Dermis blood vessel endothelial cell (primary cell): ENCODE measurements at regions not wholly inside any gene's neighbourhood (a gene's known extent, or its start where the extent isn't known, plus 50 kb on each side); places are given as distances from the start of the nearest gene placed in this dataset.
"Not testable (repeated sequence)": the region's sequence is repeated elsewhere in the genome, so short reads cannot be mapped to it uniquely, and the experiment has no call there.

Experiments used
- DNase-seq: peaks from one replicate; pipeline ENCODE4 v3.0.0; 2010

- DNase-seq, result not testable (repeated sequence)
Measured at GRCh38 chr11:134719940-134720690, 308.1 kb upstream of the B3GAT1 start.

- DNase-seq, result no peak
Measured at GRCh38 chr11:134719397-134719796, 307.4 kb upstream of the B3GAT1 start.

GRCh38 chr11:134716582-134716981, 304.5 kb upstream of the B3GAT1 start:
- no peak for DNase-seq

GRCh38 chr11:134714021-134714656, 302.1 kb upstream of the B3GAT1 start:
- DNase-seq, result no peak

GRCh38 chr11:134712228-134713145, 300.4 kb upstream of the B3GAT1 start:
- no peak for DNase-seq

GRCh38 chr11:134711588-134711987, 299.5 kb upstream of the B3GAT1 start:
- DNase-seq, result no peak

- DNase-seq, result no peak
Measured at GRCh38 chr11:134710861-134711407, 298.9 kb upstream of the B3GAT1 start.

- DNase-seq, result no peak
Measured at GRCh38 chr11:134705858-134706257, 293.8 kb upstream of the B3GAT1 start.

- DNase-seq, result no peak
Measured at GRCh38 chr11:134702827-134703226, 290.8 kb upstream of the B3GAT1 start.

GRCh38 chr11:134701564-134702165, 289.6 kb upstream of the B3GAT1 start:
- DNase-seq, result no peak

GRCh38 chr11:134700101-134700640, 288.1 kb upstream of the B3GAT1 start:
- no peak for DNase-seq

GRCh38 chr11:134696455-134696854, 284.4 kb upstream of the B3GAT1 start:
- no peak for DNase-seq

GRCh38 chr11:134691985-134692384, 279.9 kb upstream of the B3GAT1 start:
- DNase-seq, result no peak

GRCh38 chr11:134691295-134691873, 279.3 kb upstream of the B3GAT1 start:
- no peak for DNase-seq

GRCh38 chr11:134689886-134690285, 277.8 kb upstream of the B3GAT1 start:
- no peak for DNase-seq

- DNase-seq, result no peak
Measured at GRCh38 chr11:134687548-134687947, 275.5 kb upstream of the B3GAT1 start.

- no peak for DNase-seq
Measured at GRCh38 chr11:134686460-134687061, 274.5 kb upstream of the B3GAT1 start.

- no peak for DNase-seq
Measured at GRCh38 chr11:134685793-134686380, 273.8 kb upstream of the B3GAT1 start.

- no peak for DNase-seq
Measured at GRCh38 chr11:134684576-134684975, 272.5 kb upstream of the B3GAT1 start.

GRCh38 chr11:134683860-134684259, 271.8 kb upstream of the B3GAT1 start:
- no peak for DNase-seq

GRCh38 chr11:134682577-134682976, 270.5 kb upstream of the B3GAT1 start:
- no peak for DNase-seq
